SK-N-SH treated with all-trans-retinoic acid at 6 μM for 48 hours (cell line): ENCODE measurements at regions not wholly inside any gene's neighbourhood (a gene's known extent, or its start where the extent isn't known, plus 50 kb on each side); places are given as distances from the start of the nearest gene placed in this dataset.

Source experiments
- ATAC-seq: fragments of 200-7000 bp; cut with Tn5 transposase; 3 replicates; pipeline ENCODE4 v1.9.1; 2020; ENCODE audit warnings: mild to moderate bottlenecking, moderate library complexity
- ARNTL ChIP-seq: fragments of 450-650 bp; formaldehyde crosslinking; IDR thresholded peaks from 2 replicates; pipeline ENCODE4 v1.5.0; 2020; ENCODE audit warnings: low read depth, mild to moderate bottlenecking, moderate library complexity, borderline replicate concordance
- BACH2 ChIP-seq: fragments of 250-450 bp; sonication (Bioruptor Pico); IDR thresholded peaks from 2 replicates; pipeline ENCODE4 v1.9.0; 2021; ENCODE audit warnings: mild to moderate bottlenecking, borderline replicate concordance
- CREB5 ChIP-seq: fragments of 250-450 bp; sonication (Bioruptor Pico); IDR thresholded peaks from 2 replicates; pipeline ENCODE4 v1.5.1; 2020; ENCODE audit warnings: low read depth, mild to moderate bottlenecking, moderate library complexity
- CSDC2 ChIP-seq: fragments of 250-450 bp; sonication (Bioruptor Pico); IDR thresholded peaks from 2 replicates; pipeline ENCODE4 v1.5.0; 2020; ENCODE audit warnings: mild to moderate bottlenecking, moderate library complexity
- CSRNP3 ChIP-seq: fragments of 250-450 bp; sonication (Bioruptor Pico); IDR thresholded peaks from 2 replicates; pipeline ENCODE4 v1.5.1; 2021; ENCODE audit warnings: mild to moderate bottlenecking, moderate library complexity
- ESRRG ChIP-seq: fragments of 250-450 bp; sonication (Bioruptor Pico); IDR thresholded peaks from 2 replicates; pipeline ENCODE4 v1.6.1; 2021; ENCODE audit warnings: mild to moderate bottlenecking
- GLIS3 ChIP-seq: fragments of 250-450 bp; sonication (Bioruptor Pico); IDR thresholded peaks from 2 replicates; pipeline ENCODE4 v1.5.0; 2020; ENCODE audit warnings: mild to moderate bottlenecking, moderate library complexity
- ISL1 ChIP-seq: fragments of 250-450 bp; sonication (Bioruptor Pico); IDR thresholded peaks from 2 replicates; pipeline ENCODE4 v2.1.2; 2022; ENCODE audit warnings: mild to moderate bottlenecking, moderate library complexity
- OSR1 ChIP-seq: fragments of 250-450 bp; sonication (Bioruptor Pico); IDR thresholded peaks from 2 replicates; pipeline ENCODE4 v1.8.0; 2022; ENCODE audit warnings: moderate library complexity, mild to moderate bottlenecking, inconsistent platforms
- PATZ1 ChIP-seq: fragments of 250-450 bp; sonication (Bioruptor Pico); IDR thresholded peaks from 2 replicates; pipeline ENCODE4 v1.8.0; 2020; ENCODE audit warnings: mild to moderate bottlenecking, moderate library complexity, borderline replicate concordance
- POU6F1 ChIP-seq: fragments of 250-450 bp; sonication (Bioruptor Pico); IDR thresholded peaks from 2 replicates; pipeline ENCODE4 v1.8.0; 2021; ENCODE audit warnings: low read depth, mild to moderate bottlenecking, moderate library complexity, borderline replicate concordance
- RARB ChIP-seq: fragments of 250-450 bp; sonication (Bioruptor Pico); IDR thresholded peaks from 2 replicates; pipeline ENCODE4 v1.8.0; 2021; ENCODE audit warnings: mild to moderate bottlenecking, moderate library complexity
- SNAI2 ChIP-seq: fragments of 250-450 bp; sonication (Bioruptor Pico); IDR thresholded peaks from 2 replicates; pipeline ENCODE4 v1.5.0; 2020; ENCODE audit warnings: mild to moderate bottlenecking, moderate library complexity
- TOX ChIP-seq: fragments of 250-450 bp; sonication (Bioruptor Pico); IDR thresholded peaks from 2 replicates; pipeline ENCODE4 v1.8.0; 2021; ENCODE audit warnings: mild to moderate bottlenecking, moderate library complexity, borderline replicate concordance
- TSHZ2 ChIP-seq: fragments of 250-450 bp; sonication (Bioruptor Pico); IDR thresholded peaks from 2 replicates; pipeline ENCODE4 v1.5.0; 2020; ENCODE audit warnings: mild to moderate bottlenecking, moderate library complexity
- ZC3H10 ChIP-seq: fragments of 250-450 bp; sonication (Bioruptor Pico); IDR thresholded peaks from 2 replicates; pipeline ENCODE4 v1.5.1; 2021; ENCODE audit warnings: mild to moderate bottlenecking, moderate library complexity
- ZFP3 ChIP-seq: fragments of 250-450 bp; sonication (Bioruptor Pico); IDR thresholded peaks from 2 replicates; pipeline ENCODE4 v1.5.0; 2020; ENCODE audit warnings: mild to moderate bottlenecking, moderate library complexity
- ZFP30 ChIP-seq: fragments of 450-650 bp; formaldehyde crosslinking; IDR thresholded peaks from 2 replicates; pipeline ENCODE4 v1.5.0; 2022; ENCODE audit warnings: mild to moderate bottlenecking, moderate library complexity
- ZNF565 ChIP-seq: fragments of 450-650 bp; formaldehyde crosslinking; conservative IDR thresholded peaks from 2 replicates; pipeline ENCODE4 v1.5.0; 2020; ENCODE audit warnings: low read depth, mild to moderate bottlenecking, moderate library complexity
- ZNF70 ChIP-seq: fragments of 450-650 bp; formaldehyde crosslinking; IDR thresholded peaks from 2 replicates; pipeline ENCODE4 v1.5.0; 2020; ENCODE audit warnings: mild to moderate bottlenecking, moderate library complexity
- ZNF8 ChIP-seq: fragments of 450-650 bp; formaldehyde crosslinking; IDR thresholded peaks from 2 replicates; pipeline ENCODE4 v1.5.0; 2020; ENCODE audit warnings: mild to moderate bottlenecking, moderate library complexity

GRCh38 chr4:98758182-98758581, 99.8 kb upstream of the TSPAN5 start:
- no peak for ATAC-seq

GRCh38 chr4:98754736-98755135, 96.3 kb upstream of the TSPAN5 start:
- TF ChIP-seq ZNF70 (no peak), ISL1 (CRISPR knock-in tag) (no peak), ZC3H10 (CRISPR knock-in tag) (no peak), POU6F1 (no peak), PATZ1 (CRISPR knock-in tag) (no peak), ZFP3 (CRISPR knock-in tag) (no peak), GLIS3 (CRISPR knock-in tag) (no peak), SNAI2 (CRISPR knock-in tag) (no peak)
- no peak for ATAC-seq

More at GRCh38 chr4:98758182-98758581, 99.8 kb upstream of the TSPAN5 start:
- TF ChIP-seq CSDC2 (CRISPR knock-in tag): no peak
- no peak for TF ChIP-seq ESRRG (CRISPR knock-in tag)
- no peak for TF ChIP-seq TSHZ2 (CRISPR knock-in tag)
- TF ChIP-seq SNAI2 (CRISPR knock-in tag): no peak
- TF ChIP-seq TOX (CRISPR knock-in tag): no peak
- no peak for TF ChIP-seq ZFP30 (CRISPR knock-in tag)
- no peak for TF ChIP-seq ZNF565
- TF ChIP-seq GLIS3 (CRISPR knock-in tag): no peak
- no peak for TF ChIP-seq ZNF70
- no peak for TF ChIP-seq CSRNP3 (CRISPR knock-in tag)
- no peak for TF ChIP-seq OSR1 (CRISPR knock-in tag)
- TF ChIP-seq RARB (CRISPR knock-in tag): no peak
- no peak for TF ChIP-seq ZC3H10 (CRISPR knock-in tag)
- no peak for TF ChIP-seq POU6F1

- ATAC-seq: no peak
Observed at GRCh38 chr4:98749206-98749605, 90.8 kb upstream of the TSPAN5 start.

GRCh38 chr4:98748609-98749008, 90.2 kb upstream of the TSPAN5 start:
- ATAC-seq: no peak
- TF ChIP-seq CSDC2 (CRISPR knock-in tag) (no peak), OSR1 (CRISPR knock-in tag) (no peak), POU6F1 (no peak), GLIS3 (CRISPR knock-in tag) (no peak), BACH2 (CRISPR knock-in tag) (no peak), PATZ1 (CRISPR knock-in tag) (no peak), ZFP30 (CRISPR knock-in tag) (no peak), SNAI2 (CRISPR knock-in tag) (no peak), ZFP3 (CRISPR knock-in tag) (no peak), ARNTL (CRISPR knock-in tag) (no peak), ZNF70 (no peak), ZNF8 (CRISPR knock-in tag) (no peak), TOX (CRISPR knock-in tag) (no peak), ESRRG (CRISPR knock-in tag) (no peak), CREB5 (CRISPR knock-in tag) (no peak)

More at GRCh38 chr4:98749206-98749605, 90.8 kb upstream of the TSPAN5 start:
- TF ChIP-seq ISL1 (CRISPR knock-in tag): peak; percentile 49; the same call in 1 of the 2 replicates
- TF ChIP-seq TOX (CRISPR knock-in tag): no peak
